Nephron progenitor cell (in vitro differentiated cells): ENCODE measurements at regions not wholly inside any gene's neighbourhood (a gene's known extent, or its start where the extent isn't known, plus 50 kb on each side); places are given as distances from the start of the nearest gene placed in this dataset.
"Not testable (repeated sequence)": the region's sequence is repeated elsewhere in the genome, so short reads cannot be mapped to it uniquely, and the experiment has no call there.

Experiments
- DNase-seq: peaks from one replicate; pipeline ENCODE4 v3.0.0; 2021
- H3K27ac Mint-ChIP-seq: 2 replicates; pipeline ENCODE4 v1.8.0; 2021; ENCODE audit warnings: mild to moderate bottlenecking, moderate library complexity, mixed read lengths
- H3K27me3 Mint-ChIP-seq: 2 replicates; pipeline ENCODE4 v1.8.0; 2021; ENCODE audit warnings: mild to moderate bottlenecking, low read depth, mixed read lengths; ENCODE audit not compliant: poor library complexity
- H3K36me3 Mint-ChIP-seq: 2 replicates; pipeline ENCODE4 v1.8.0; 2021; ENCODE audit warnings: low read depth, mixed read lengths
- H3K4me1 Mint-ChIP-seq: 2 replicates; pipeline ENCODE4 v1.8.0; 2021; ENCODE audit warnings: mixed read lengths
- H3K4me3 Mint-ChIP-seq: 2 replicates; pipeline ENCODE4 v1.8.0; 2021; ENCODE audit warnings: mild to moderate bottlenecking, moderate library complexity, mixed read lengths
- H3K9me3 Mint-ChIP-seq: 2 replicates; pipeline ENCODE4 v1.8.0; 2021; ENCODE audit warnings: mild to moderate bottlenecking, moderate library complexity, mixed read lengths
- CTCF ChIP-seq: fragments of 200-600 bp; sonication (generic); IDR thresholded peaks from 2 replicates; pipeline ENCODE4 v1.5.0; 2021; ENCODE audit warnings: antibody characterized with exemption

GRCh38 chr5:118126159-118126558 is 862.2 kb downstream of the DTWD2 start:
- Mint-ChIP-seq H3K4me3 (no peak overlapping the region), H3K27me3 (no peaks in the 10 kb centered on the region), H3K36me3 (no peaks in the 10 kb centered on the region), H3K9me3 (no peaks in the 10 kb centered on the region), H3K27ac (no peak overlapping the region), H3K4me1 (no peaks in the 10 kb centered on the region)
- no peak for TF ChIP-seq CTCF
- DNase-seq, result no peak

DNA sequence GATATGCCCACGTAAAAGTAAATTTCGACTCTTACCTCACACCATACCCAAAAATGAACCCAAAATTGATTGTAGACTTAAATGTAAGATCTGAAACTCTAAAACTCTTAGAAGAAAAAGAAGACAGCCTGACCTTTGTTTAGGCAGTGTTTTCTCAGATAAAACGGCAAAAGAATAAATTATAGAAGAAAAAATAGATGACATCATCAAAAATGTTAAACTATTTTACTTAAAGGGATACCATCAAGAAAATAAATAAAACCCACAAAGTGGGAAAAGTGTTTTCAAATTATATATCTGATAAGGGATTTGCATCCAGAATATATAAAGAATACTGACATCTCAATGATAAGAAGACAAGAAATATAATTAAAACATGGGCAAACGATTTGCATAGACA is 862.7 kb downstream of the DTWD2 start:
- TF ChIP-seq CTCF, result no peak
- Mint-ChIP-seq H3K27me3 (no peaks in the 10 kb centered on the region), H3K36me3 (no peaks in the 10 kb centered on the region), H3K4me3 (no peak overlapping the region), H3K27ac (no peak overlapping the region), H3K9me3 (no peaks in the 10 kb centered on the region), H3K4me1 (no peaks in the 10 kb centered on the region)
- no peak for DNase-seq

- Mint-ChIP-seq H3K27ac (no peak overlapping the region), H3K4me1 (no peaks in the 10 kb centered on the region), H3K4me3 (no peak overlapping the region), H3K36me3 (no peaks in the 10 kb centered on the region), H3K27me3 (no peaks in the 10 kb centered on the region), H3K9me3 (no peaks in the 10 kb centered on the region)
- no peak for DNase-seq
- no peak for TF ChIP-seq CTCF
These were observed 867.1 kb downstream of the DTWD2 start for GRCh38 chr5:118121258-118121657.

GRCh38 chr5:118115791-118116190 is 872.6 kb downstream of the DTWD2 start:
- Mint-ChIP-seq H3K36me3 (no peaks in the 10 kb centered on the region), H3K9me3 (no peaks in the 10 kb centered on the region), H3K27ac (no peak overlapping the region), H3K4me3 (no peak overlapping the region), H3K4me1 (no peaks in the 10 kb centered on the region), H3K27me3 (no peaks in the 10 kb centered on the region)
- DNase-seq, result no peak
- no peak for TF ChIP-seq CTCF

GRCh38 chr5:118111956-118112355 is 876.4 kb downstream of the DTWD2 start:
- no peaks in the 10 kb centered on the region for H3K27me3 Mint-ChIP-seq

DNA sequence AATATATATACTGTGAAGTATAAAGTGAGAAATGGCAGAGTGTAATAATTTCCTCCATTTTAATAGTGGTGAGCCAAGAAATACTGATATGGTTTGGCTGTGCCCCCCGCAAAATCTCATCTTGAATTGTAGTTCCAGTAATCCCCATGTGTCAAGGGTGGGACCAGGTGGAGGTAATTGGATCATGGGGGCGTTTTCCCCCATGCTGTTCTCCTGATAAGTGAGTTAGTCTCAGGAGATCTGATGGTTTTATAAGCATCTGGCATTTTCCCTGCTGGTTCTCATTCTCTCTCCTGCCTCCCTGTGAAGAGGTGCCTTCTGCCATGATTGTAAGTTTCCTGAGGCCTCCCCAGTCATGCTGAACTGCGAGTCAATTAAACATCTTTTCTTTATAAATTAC is 881.1 kb downstream of the DTWD2 start:
- not testable (repeated sequence) for H3K27ac Mint-ChIP-seq, H3K27me3 Mint-ChIP-seq, H3K4me1 Mint-ChIP-seq, H3K36me3 Mint-ChIP-seq, DNase-seq, H3K9me3 Mint-ChIP-seq, H3K4me3 Mint-ChIP-seq

More at GRCh38 chr5:118111956-118112355, 876.4 kb downstream of the DTWD2 start:
- DNase-seq, result no peak
- H3K4me3 Mint-ChIP-seq, result no peak overlapping the region
- no peaks in the 10 kb centered on the region for H3K4me1 Mint-ChIP-seq
- TF ChIP-seq CTCF, result no peak
- H3K9me3 Mint-ChIP-seq, result peaks cover 4% of the 10 kb centered on the region
- H3K36me3 Mint-ChIP-seq, result no peaks in the 10 kb centered on the region
- no peak overlapping the region for H3K27ac Mint-ChIP-seq
